Skeletal muscle cell (primary cell): ENCODE measurements at regions not wholly inside any gene's neighbourhood (a gene's known extent, or its start where the extent isn't known, plus 50 kb on each side); places are given as distances from the start of the nearest gene placed in this dataset.

Experiments used
- DNase-seq: peaks from one replicate; pipeline ENCODE4 v3.0.0-alpha.2; 2010; ENCODE audit warnings: low read depth
- H3K4me3 ChIP-seq: 2 replicates; pipeline ENCODE4 v1.5.1; 2011; ENCODE audit warnings: low read depth, mild to moderate bottlenecking, control low read depth, low read length, moderate library complexity

- no peak overlapping the region for H3K4me3 ChIP-seq
- no peak for DNase-seq
These were observed 431.1 kb downstream of the TMX3 start for GRCh38 chr18:68283834-68284233.

- H3K4me3 ChIP-seq = no peak overlapping the region
- DNase-seq = no peak
These were observed 432.7 kb downstream of the TMX3 start for GRCh38 chr18:68282232-68282631.

GRCh38 chr18:68275616-68276015 lies 439.3 kb downstream of the TMX3 start:
- peak; percentile 77 for DNase-seq
- H3K4me3 ChIP-seq = no peak overlapping the region

GRCh38 chr18:68270017-68270416 lies 444.9 kb downstream of the TMX3 start:
- H3K4me3 ChIP-seq = no peak overlapping the region
- no peak for DNase-seq

- peak; percentile 69 for DNase-seq
- no peak overlapping the region for H3K4me3 ChIP-seq
These were observed 447.3 kb downstream of the TMX3 start for GRCh38 chr18:68267583-68267982.

GRCh38 chr18:68263481-68263880 lies 451.4 kb downstream of the TMX3 start:
- no peak overlapping the region for H3K4me3 ChIP-seq
- peak; percentile 27 for DNase-seq

- DNase-seq = peak; percentile 54
- H3K4me3 ChIP-seq = no peak overlapping the region
These were observed 452.1 kb downstream of the TMX3 start for GRCh38 chr18:68262690-68263294.

GRCh38 chr18:68256418-68257067 lies 458.4 kb downstream of the TMX3 start:
- DNase-seq = no peak
- H3K4me3 ChIP-seq = no peak overlapping the region

GRCh38 chr18:68244786-68245185 lies 470.1 kb downstream of the TMX3 start:
- peak; percentile 22 for DNase-seq
- no peak overlapping the region for H3K4me3 ChIP-seq

- no peak for DNase-seq
- H3K4me3 ChIP-seq = no peak overlapping the region
These were observed 473.0 kb downstream of the TMX3 start for GRCh38 chr18:68241881-68242280.

GRCh38 chr18:68234676-68235075 lies 480.2 kb downstream of the TMX3 start:
- no peak for DNase-seq
- H3K4me3 ChIP-seq = no peak overlapping the region

- H3K4me3 ChIP-seq = no peak overlapping the region
- no peak for DNase-seq
These were observed 480.8 kb downstream of the TMX3 start for GRCh38 chr18:68234131-68234530.

- no peak for DNase-seq
- no peak overlapping the region for H3K4me3 ChIP-seq
These were observed 481.9 kb downstream of the TMX3 start for GRCh38 chr18:68233018-68233417.

GRCh38 chr18:68229351-68229750 lies 485.6 kb downstream of the TMX3 start:
- DNase-seq = no peak
- H3K4me3 ChIP-seq = no peak overlapping the region

GRCh38 chr18:68221111-68221724 lies 493.7 kb downstream of the TMX3 start:
- DNase-seq = no peak
- H3K4me3 ChIP-seq = no peak overlapping the region

GRCh38 chr18:68220458-68220857 lies 494.4 kb downstream of the TMX3 start:
- no peak for DNase-seq
- H3K4me3 ChIP-seq = no peak overlapping the region

GRCh38 chr18:68219872-68220271 lies 495.0 kb downstream of the TMX3 start:
- no peak overlapping the region for H3K4me3 ChIP-seq
- peak; percentile 28 for DNase-seq

- no peak overlapping the region for H3K4me3 ChIP-seq
- no peak for DNase-seq
These were observed 495.6 kb downstream of the TMX3 start for GRCh38 chr18:68219274-68219673.

- no peak overlapping the region for H3K4me3 ChIP-seq
- DNase-seq = peak; percentile 79
These were observed 499.0 kb downstream of the TMX3 start for GRCh38 chr18:68215931-68216330.

GRCh38 chr18:68186039-68186438 lies 528.9 kb downstream of the TMX3 start:
- no peak for DNase-seq
- H3K4me3 ChIP-seq = no peak overlapping the region

GRCh38 chr18:68181956-68182355 lies 533.0 kb downstream of the TMX3 start:
- no peak for DNase-seq
- H3K4me3 ChIP-seq = no peak overlapping the region
